ENCODE measurements at regions not wholly inside any gene's neighbourhood (a gene's known extent, or its start where the extent isn't known, plus 50 kb on each side); places are given as distances from the start of the nearest gene placed in this dataset.

GRCh38 chr1:29498126-29499103 lies 262.1 kb downstream of the PTPRU start:
- DNase-seq (ENCODE audit: low spot score), result peak; percentile 30

DNA sequence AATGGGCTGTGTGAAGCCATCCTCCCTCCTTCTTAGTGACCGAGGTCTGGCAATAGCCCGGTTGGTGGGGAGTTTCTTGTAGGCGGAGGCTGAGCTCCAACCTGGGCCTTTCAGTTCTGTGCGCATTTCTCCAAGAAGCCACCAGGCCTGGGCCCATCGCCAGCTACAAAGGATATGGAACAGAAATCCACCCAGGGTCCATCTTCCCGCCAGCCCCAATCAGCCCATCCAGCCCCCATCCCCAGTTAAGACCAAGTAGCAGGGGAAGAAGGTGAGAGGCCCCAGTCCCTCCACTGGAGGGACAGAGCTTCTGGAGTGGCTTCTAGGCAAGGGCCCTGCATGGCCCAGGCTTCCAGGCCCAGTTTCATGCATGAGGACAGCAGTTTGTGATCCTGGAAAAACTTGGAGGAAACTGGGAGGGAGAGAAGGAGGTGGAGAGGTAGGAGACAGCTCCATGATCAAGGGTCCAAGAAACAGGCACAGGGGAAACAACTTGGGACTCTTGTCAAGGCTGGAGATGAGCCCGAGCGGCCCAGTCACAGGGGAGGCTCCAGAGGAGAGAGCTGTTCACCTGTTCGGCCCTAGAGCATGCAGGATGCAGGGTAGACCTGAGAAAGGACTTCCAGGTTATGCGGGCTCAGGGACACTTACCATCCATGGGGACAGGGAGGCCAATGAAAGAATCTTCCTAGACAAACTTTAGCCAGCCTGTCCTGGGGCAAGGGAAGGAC lies 261.2 kb downstream of the PTPRU start:
- no peak for DNase-seq (ENCODE audit: low spot score)

DNA sequence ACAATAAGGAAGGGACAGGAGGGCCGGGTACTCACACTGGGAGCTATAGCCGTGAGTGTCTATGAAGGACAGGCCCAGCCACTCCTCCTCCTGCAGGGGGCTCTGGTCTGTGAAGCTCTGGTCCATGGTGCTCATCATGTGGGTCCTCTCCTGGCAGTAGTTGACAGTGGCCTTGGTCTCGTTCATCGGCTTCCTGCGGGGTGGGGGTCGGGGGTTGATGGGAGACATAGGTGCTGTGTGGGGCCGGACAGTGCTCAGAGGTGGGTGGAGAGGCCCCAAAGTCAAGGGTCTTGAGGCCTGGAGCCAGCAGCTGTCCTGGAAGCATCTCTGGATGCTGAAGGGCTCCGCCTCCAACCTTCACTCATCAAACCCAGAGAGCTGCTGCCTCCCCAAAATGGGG lies 260.4 kb downstream of the PTPRU start:
- DNase-seq (ENCODE audit: low spot score), result no peak

GRCh38 chr1:29490204-29490934 lies 254.0 kb downstream of the PTPRU start:
- DNase-seq (ENCODE audit: low spot score), result no peak

DNA sequence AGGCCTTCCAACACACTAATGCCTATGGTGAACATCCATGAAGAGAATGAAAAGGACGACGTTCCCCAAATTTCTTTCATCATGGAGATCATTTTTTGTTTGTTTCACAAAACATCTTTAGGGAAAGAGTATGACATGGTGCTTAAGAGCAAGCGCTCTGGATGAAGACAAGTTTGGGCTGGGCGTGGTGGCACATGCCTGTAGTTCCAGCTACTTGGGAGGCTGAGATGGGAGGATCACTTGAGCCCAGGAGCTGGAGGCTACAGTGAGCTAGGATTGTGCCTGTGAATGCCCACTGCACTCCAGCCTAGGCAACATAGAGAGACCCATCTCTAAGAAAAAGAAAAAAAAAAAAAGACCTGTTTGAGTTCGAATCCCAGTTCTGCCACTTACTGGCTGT lies 253.1 kb downstream of the PTPRU start:
- DNase-seq (ENCODE audit: low spot score), result no peak

DNA sequence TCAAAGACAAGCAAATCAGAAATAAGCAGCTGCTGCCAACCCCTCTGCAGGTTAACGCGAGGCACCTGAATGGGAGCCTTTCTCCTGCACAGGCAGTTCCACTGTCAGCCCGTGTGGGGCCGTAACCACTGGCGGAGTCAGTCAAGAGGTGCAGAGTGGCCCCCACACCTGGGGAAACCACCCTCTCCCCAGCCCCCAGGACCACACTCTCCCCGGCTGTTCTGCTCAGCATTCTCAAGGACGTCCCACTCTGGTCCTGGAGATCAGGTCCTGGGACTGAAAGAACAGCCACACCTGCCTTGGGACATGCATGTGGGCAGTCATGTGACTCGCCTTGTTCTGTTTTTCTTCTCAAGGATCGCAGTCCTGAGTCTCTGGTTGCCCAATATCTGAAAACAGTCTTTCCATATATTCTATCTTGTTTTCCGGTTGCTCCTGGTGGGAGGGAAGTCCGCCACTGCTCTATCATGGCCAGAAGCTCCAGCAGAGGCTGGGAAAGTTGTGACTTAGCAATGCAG lies 252.5 kb downstream of the PTPRU start:
- DNase-seq (ENCODE audit: low spot score), result no peak

GRCh38 chr1:29488086-29488793 lies 251.9 kb downstream of the PTPRU start:
- DNase-seq (ENCODE audit: low spot score), result no peak

GRCh38 chr1:29487291-29487690 lies 251.0 kb downstream of the PTPRU start:
- no peak for DNase-seq (ENCODE audit: low spot score)

GRCh38 chr1:29485096-29485925 lies 249.0 kb downstream of the PTPRU start:
- no peak for DNase-seq (ENCODE audit: low spot score)

DNA sequence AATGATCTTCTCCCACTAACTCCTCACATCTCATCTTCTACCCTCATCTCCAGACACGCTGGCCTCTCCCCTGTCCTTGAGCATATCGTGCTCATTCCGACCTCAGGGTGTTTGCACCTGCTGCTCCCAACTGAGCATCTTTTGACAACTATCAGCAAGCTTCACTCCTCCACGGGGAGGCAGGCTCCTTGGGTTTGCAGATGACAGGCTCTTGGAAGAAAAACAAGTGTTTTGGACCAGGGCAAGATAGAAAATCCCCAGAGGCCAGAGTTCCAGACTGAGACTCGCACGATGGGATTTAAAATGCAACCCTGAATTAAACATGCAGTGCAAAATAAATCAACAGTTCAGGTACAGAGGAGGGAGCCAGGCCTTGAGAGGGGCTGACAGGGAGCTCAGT lies 246.7 kb downstream of the PTPRU start:
- DNase-seq (ENCODE audit: low spot score), result no peak

GRCh38 chr1:29482064-29482463 lies 245.7 kb downstream of the PTPRU start:
- no peak for DNase-seq (ENCODE audit: low spot score)

DNA sequence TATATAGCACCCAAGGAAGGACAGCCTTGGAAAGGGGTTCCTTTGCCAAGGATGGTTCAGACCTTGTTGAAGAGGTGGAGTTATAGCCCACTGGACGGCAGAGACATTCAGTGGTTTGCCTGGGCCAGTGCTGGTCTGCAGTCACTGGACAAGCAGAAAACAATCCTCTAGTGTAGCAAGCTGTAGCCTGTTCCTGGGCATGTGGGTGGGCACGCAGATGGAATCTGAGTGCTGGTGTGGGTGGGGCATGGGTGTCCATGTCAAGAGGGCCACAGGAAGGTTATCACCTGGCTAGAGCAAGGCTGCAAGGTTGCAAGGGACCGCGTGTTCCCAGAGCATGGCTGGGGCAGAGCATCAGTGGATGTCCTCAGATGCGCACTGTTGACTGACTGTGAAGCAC lies 244.7 kb downstream of the PTPRU start:
- no peak for DNase-seq (ENCODE audit: low spot score)

- DNase-seq (ENCODE audit: low spot score), result no peak
Observed at GRCh38 chr1:29478879-29479278, 242.6 kb downstream of the PTPRU start.

GRCh38 chr1:29478151-29478791 lies 241.9 kb downstream of the PTPRU start:
- DNase-seq (ENCODE audit: low spot score), result no peak

DNA sequence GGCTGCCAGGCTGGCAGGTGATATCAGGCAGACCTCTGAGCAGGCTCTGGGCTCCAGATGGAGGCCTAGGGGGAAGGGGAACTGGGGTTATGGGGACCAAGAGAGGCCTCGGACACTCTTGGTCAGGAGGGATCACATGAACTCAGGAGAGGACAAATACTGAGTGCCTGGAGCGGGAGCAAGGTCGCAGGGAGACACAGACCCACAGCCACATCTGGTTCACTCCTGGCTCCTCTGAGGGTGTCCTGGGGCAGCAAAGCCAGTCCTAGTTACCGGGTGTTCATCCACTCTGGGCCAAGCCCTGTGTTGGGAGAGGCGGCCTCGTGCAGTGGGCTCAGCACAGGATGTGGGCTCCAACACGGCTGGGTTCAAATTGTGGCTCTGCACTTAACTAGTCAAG lies 239.0 kb downstream of the PTPRU start:
- no peak for DNase-seq (ENCODE audit: low spot score)

GRCh38 chr1:29474274-29475244 lies 238.2 kb downstream of the PTPRU start:
- DNase-seq (ENCODE audit: low spot score), result no peak

GRCh38 chr1:29473161-29473855 lies 237.0 kb downstream of the PTPRU start:
- no peak for DNase-seq (ENCODE audit: low spot score)

Data from H4 (cell line).